ENCODE measurements at regions not wholly inside any gene's neighbourhood (a gene's known extent, or its start where the extent isn't known, plus 50 kb on each side); places are given as distances from the start of the nearest gene placed in this dataset.
A peak's percentile ranks its signal among the peaks of the same experiment; 100 is the strongest.

DNA sequence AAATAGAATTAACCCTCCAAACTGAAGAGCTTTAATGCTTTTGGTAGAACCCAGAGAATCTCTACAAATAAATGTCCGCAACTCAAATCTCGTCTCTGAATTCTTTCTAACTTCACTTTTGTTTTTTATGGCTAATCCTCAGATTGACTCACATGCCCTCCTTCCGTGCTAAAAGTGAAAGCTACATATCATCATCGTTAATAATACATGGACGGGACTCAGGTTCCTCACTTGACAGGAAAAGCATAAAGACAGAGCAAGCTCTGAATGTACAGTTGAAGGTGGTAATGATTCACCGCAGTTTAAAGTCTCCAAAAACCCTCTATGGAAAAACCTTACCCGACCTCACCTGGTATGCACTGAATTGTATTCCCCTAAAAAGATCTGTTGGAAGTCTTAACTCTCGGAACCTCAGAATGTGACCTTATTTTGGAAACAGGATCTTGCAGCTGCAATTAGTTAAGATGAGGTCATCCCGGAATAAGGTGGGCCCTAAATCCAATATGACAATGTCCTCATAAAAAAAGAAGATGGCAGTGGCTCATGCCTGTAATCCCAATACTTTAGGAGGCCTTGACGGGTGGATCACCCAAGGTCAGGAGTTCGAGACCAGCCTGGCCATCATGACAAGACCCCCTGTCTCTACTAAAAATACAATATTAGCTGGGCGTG lies 147.4 kb upstream of the FOXN3 start:
- H3K27me3 ChIP-seq (ENCODE audit: insufficient read depth, low read length, poor library complexity), result no peaks in the 10 kb centered on the region
- no peaks in the 10 kb centered on the region for H3K4me1 ChIP-seq (ENCODE audit: control insufficient read depth, low read depth, low read length)
- no peak overlapping the region for H3K9ac ChIP-seq (ENCODE audit: low read length)
- no peak overlapping the region for H3K23ac ChIP-seq (ENCODE audit: low read length)
- H2AK5ac ChIP-seq (ENCODE audit: low read length), result no peak overlapping the region
- H3K4ac ChIP-seq (ENCODE audit: low read depth, low read length), result no peak overlapping the region
- H3K4me3 ChIP-seq (ENCODE audit: low read length), result no peak overlapping the region
- no peaks in the 10 kb centered on the region for H3K79me2 ChIP-seq (ENCODE audit: control insufficient read depth, insufficient read depth, low read length)
- WGBS (ENCODE audit: extremely low coverage, insufficient coverage, low lambda C conversion rate), result no CpG with 5 or more reads among the region's 12 CpGs
- no peak overlapping the region for H2BK15ac ChIP-seq (replicated peaks; ENCODE audit: low read depth)
- no peak overlapping the region for H4K8ac ChIP-seq (ENCODE audit: low read depth, low read length)
- no peak overlapping the region for H2BK5ac ChIP-seq (ENCODE audit: low read length)
- H3K4me2 ChIP-seq (ENCODE audit: low read length), result no peak overlapping the region
- H3K79me1 ChIP-seq (ENCODE audit: low read length), result peaks cover 3% of the 10 kb centered on the region
- no peak overlapping the region for H3K18ac ChIP-seq (ENCODE audit: low read length)
- H4K5ac ChIP-seq (ENCODE audit: low read length), result no peak overlapping the region
- DNase-seq, result no peak
- H2BK120ac ChIP-seq (ENCODE audit: low read depth, low read length), result no peak overlapping the region
- H3K56ac ChIP-seq (ENCODE audit: low read length), result no peak overlapping the region
- no peaks in the 10 kb centered on the region for H3K36me3 ChIP-seq (ENCODE audit: control insufficient read depth, insufficient read depth, low read length)
- no peak overlapping the region for H3K27ac ChIP-seq (ENCODE audit: low read depth, low read length)

DNA sequence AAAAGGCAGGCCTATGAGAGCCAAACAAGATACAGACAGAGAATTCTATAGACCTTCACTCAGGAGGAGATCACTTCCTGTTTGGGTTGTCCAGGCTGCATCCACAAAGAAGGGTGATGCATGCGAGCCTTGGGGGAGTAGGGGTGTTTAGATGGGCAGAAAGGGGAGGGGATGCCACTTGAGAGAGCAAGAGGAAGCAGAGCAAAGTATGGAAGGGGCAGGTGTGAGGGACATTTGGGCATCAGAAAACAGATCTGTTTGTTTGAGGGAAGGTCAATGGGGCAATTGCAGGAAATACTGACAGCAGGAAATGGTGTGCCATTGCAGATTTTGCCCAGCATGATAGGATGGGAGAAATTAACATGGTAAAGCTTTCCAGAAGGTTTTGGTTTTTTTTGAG lies 146.4 kb upstream of the FOXN3 start:
- H2AK5ac ChIP-seq (ENCODE audit: low read length), result no peak overlapping the region
- peaks cover 3% of the 10 kb centered on the region for H3K79me1 ChIP-seq (ENCODE audit: low read length)
- no peak overlapping the region for H3K4ac ChIP-seq (ENCODE audit: low read depth, low read length)
- no peaks in the 10 kb centered on the region for H3K36me3 ChIP-seq (ENCODE audit: control insufficient read depth, insufficient read depth, low read length)
- no peak overlapping the region for H3K56ac ChIP-seq (ENCODE audit: low read length)
- H3K79me2 ChIP-seq (ENCODE audit: control insufficient read depth, insufficient read depth, low read length), result no peaks in the 10 kb centered on the region
- H3K23ac ChIP-seq (ENCODE audit: low read length), result no peak overlapping the region
- H4K8ac ChIP-seq (ENCODE audit: low read depth, low read length), result no peak overlapping the region
- no peak overlapping the region for H2BK120ac ChIP-seq (ENCODE audit: low read depth, low read length)
- no peak overlapping the region for H2BK15ac ChIP-seq (replicated peaks; ENCODE audit: low read depth)
- DNase-seq, result no peak
- no peak overlapping the region for H3K4me2 ChIP-seq (ENCODE audit: low read length)
- no peak overlapping the region for H3K4me3 ChIP-seq (ENCODE audit: low read length)
- WGBS (ENCODE audit: extremely low coverage, insufficient coverage, low lambda C conversion rate), result no CpG with 5 or more reads among the region's 1 CpG
- H3K4me1 ChIP-seq (ENCODE audit: control insufficient read depth, low read depth, low read length), result no peaks in the 10 kb centered on the region
- no peaks in the 10 kb centered on the region for H3K27me3 ChIP-seq (ENCODE audit: insufficient read depth, low read length, poor library complexity)
- no peak overlapping the region for H3K27ac ChIP-seq (ENCODE audit: low read depth, low read length)
- H4K5ac ChIP-seq (ENCODE audit: low read length), result no peak overlapping the region
- H3K18ac ChIP-seq (ENCODE audit: low read length), result no peak overlapping the region
- no peak overlapping the region for H2BK5ac ChIP-seq (ENCODE audit: low read length)
- H3K9ac ChIP-seq (ENCODE audit: low read length), result no peak overlapping the region

DNA sequence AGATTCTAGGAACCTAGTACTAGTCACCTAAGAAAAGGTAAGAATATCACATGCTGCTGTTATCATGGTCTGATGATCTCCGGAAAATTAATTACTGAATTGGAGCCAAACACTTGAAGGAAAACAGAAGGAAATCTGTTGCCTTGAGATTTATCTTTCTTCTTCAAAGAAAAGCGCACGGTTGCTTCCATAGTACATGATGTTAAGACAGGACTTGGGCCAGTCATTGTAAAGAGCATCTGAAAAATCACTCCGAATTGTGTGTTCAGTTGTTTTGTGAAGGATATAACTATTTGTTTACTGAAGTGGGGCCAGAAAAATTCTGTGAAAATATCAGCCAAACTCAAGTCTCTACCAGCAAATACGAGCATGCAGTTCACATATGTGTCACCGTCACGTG lies 134.9 kb upstream of the FOXN3 start:
- H3K4me2 ChIP-seq (ENCODE audit: low read length), result no peak overlapping the region
- no peak overlapping the region for H3K4ac ChIP-seq (ENCODE audit: low read depth, low read length)
- no peaks in the 10 kb centered on the region for H3K27me3 ChIP-seq (ENCODE audit: insufficient read depth, low read length, poor library complexity)
- H3K9ac ChIP-seq (ENCODE audit: low read length), result no peak overlapping the region
- DNase-seq, result no peak
- H2BK120ac ChIP-seq (ENCODE audit: low read depth, low read length), result no peak overlapping the region
- no peak overlapping the region for H4K8ac ChIP-seq (ENCODE audit: low read depth, low read length)
- H3K27ac ChIP-seq (ENCODE audit: low read depth, low read length), result no peak overlapping the region
- no peak overlapping the region for H3K4me3 ChIP-seq (ENCODE audit: low read length)
- H2BK15ac ChIP-seq (replicated peaks; ENCODE audit: low read depth), result no peak overlapping the region
- H2AK5ac ChIP-seq (ENCODE audit: low read length), result no peak overlapping the region
- H4K5ac ChIP-seq (ENCODE audit: low read length), result no peak overlapping the region
- H2BK5ac ChIP-seq (ENCODE audit: low read length), result no peak overlapping the region
- no peak overlapping the region for H3K23ac ChIP-seq (ENCODE audit: low read length)
- H3K36me3 ChIP-seq (ENCODE audit: control insufficient read depth, insufficient read depth, low read length), result no peaks in the 10 kb centered on the region
- no CpG with 5 or more reads among the region's 7 CpGs for WGBS (ENCODE audit: extremely low coverage, insufficient coverage, low lambda C conversion rate)
- no peak overlapping the region for H3K18ac ChIP-seq (ENCODE audit: low read length)
- H3K56ac ChIP-seq (ENCODE audit: low read length), result no peak overlapping the region
- H3K79me2 ChIP-seq (ENCODE audit: control insufficient read depth, insufficient read depth, low read length), result peaks cover 2% of the 10 kb centered on the region
- H3K4me1 ChIP-seq (ENCODE audit: control insufficient read depth, low read depth, low read length), result peaks cover 5% of the 10 kb centered on the region
- H3K79me1 ChIP-seq (ENCODE audit: low read length), result peaks cover 2% of the 10 kb centered on the region

DNA sequence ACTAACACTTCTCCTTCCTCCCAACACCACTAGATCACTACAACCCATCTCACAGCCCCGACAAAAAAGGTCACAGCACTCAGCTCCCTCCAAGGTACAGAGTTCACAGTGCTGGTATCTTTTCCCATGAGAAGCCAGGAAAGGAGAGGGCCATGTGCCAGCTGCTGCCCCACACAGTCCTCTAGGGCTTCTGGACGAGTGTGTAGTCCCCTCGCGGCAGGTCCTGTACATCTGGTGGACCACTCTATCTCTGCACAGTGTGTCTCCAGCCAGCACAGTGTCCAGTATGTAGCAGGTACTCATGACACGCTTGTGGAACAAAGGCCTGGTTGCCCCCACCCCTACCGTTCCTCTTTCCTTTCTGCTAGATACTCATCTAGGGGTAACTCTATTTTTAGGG lies 134.4 kb upstream of the FOXN3 start:
- no peak overlapping the region for H4K8ac ChIP-seq (ENCODE audit: low read depth, low read length)
- H3K18ac ChIP-seq (ENCODE audit: low read length), result no peak overlapping the region
- H3K79me2 ChIP-seq (ENCODE audit: control insufficient read depth, insufficient read depth, low read length), result peaks cover 2% of the 10 kb centered on the region
- no peak overlapping the region for H2BK5ac ChIP-seq (ENCODE audit: low read length)
- H3K9ac ChIP-seq (ENCODE audit: low read length), result no peak overlapping the region
- H3K23ac ChIP-seq (ENCODE audit: low read length), result peak overlapping the region; percentile 81
- no peaks in the 10 kb centered on the region for H3K36me3 ChIP-seq (ENCODE audit: control insufficient read depth, insufficient read depth, low read length)
- peaks cover 5% of the 10 kb centered on the region for H3K4me1 ChIP-seq (ENCODE audit: control insufficient read depth, low read depth, low read length)
- no peak overlapping the region for H3K56ac ChIP-seq (ENCODE audit: low read length)
- H3K4me2 ChIP-seq (ENCODE audit: low read length), result no peak overlapping the region
- no peak overlapping the region for H4K5ac ChIP-seq (ENCODE audit: low read length)
- 100% methylated on average over 1 of the region's 6 CpGs for WGBS (ENCODE audit: extremely low coverage, insufficient coverage, low lambda C conversion rate)
- no peak overlapping the region for H3K27ac ChIP-seq (ENCODE audit: low read depth, low read length)
- peaks cover 2% of the 10 kb centered on the region for H3K79me1 ChIP-seq (ENCODE audit: low read length)
- H3K27me3 ChIP-seq (ENCODE audit: insufficient read depth, low read length, poor library complexity), result no peaks in the 10 kb centered on the region
- no peak overlapping the region for H2BK120ac ChIP-seq (ENCODE audit: low read depth, low read length)
- DNase-seq, result no peak
- no peak overlapping the region for H2AK5ac ChIP-seq (ENCODE audit: low read length)
- H3K4me3 ChIP-seq (ENCODE audit: low read length), result no peak overlapping the region
- no peak overlapping the region for H2BK15ac ChIP-seq (replicated peaks; ENCODE audit: low read depth)
- H3K4ac ChIP-seq (ENCODE audit: low read depth, low read length), result no peak overlapping the region

DNA sequence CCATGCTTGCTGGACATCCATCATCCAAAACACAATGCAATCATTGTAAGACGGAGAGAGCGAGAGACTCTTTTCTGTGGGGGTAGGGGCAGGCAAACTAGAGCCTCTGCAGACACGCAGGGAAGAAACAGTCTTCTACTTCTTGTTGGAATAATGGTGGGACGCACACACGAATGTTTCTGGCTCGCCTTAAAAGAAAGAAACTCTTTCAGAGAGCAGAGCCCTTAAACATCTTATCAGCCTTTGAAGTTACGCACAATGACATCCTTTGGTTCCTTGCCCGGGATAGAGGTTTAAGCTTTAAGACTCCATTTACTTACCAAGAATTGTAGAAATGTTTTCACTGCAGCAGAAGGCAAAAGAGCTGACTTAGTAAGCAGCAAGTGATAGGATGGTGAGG lies 133.8 kb upstream of the FOXN3 start:
- H3K4ac ChIP-seq (ENCODE audit: low read depth, low read length), result no peak overlapping the region
- H2BK120ac ChIP-seq (ENCODE audit: low read depth, low read length), result no peak overlapping the region
- H3K4me2 ChIP-seq (ENCODE audit: low read length), result no peak overlapping the region
- H4K5ac ChIP-seq (ENCODE audit: low read length), result no peak overlapping the region
- H4K8ac ChIP-seq (ENCODE audit: low read depth, low read length), result no peak overlapping the region
- H3K36me3 ChIP-seq (ENCODE audit: control insufficient read depth, insufficient read depth, low read length), result no peaks in the 10 kb centered on the region
- DNase-seq, result no peak
- H3K79me2 ChIP-seq (ENCODE audit: control insufficient read depth, insufficient read depth, low read length), result peaks cover 2% of the 10 kb centered on the region
- no peak overlapping the region for H2AK5ac ChIP-seq (ENCODE audit: low read length)
- H2BK5ac ChIP-seq (ENCODE audit: low read length), result no peak overlapping the region
- H3K27me3 ChIP-seq (ENCODE audit: insufficient read depth, low read length, poor library complexity), result no peaks in the 10 kb centered on the region
- no peak overlapping the region for H3K9ac ChIP-seq (ENCODE audit: low read length)
- peaks cover 2% of the 10 kb centered on the region for H3K79me1 ChIP-seq (ENCODE audit: low read length)
- peaks cover 5% of the 10 kb centered on the region for H3K4me1 ChIP-seq (ENCODE audit: control insufficient read depth, low read depth, low read length)
- H3K18ac ChIP-seq (ENCODE audit: low read length), result no peak overlapping the region
- no peak overlapping the region for H3K4me3 ChIP-seq (ENCODE audit: low read length)
- H2BK15ac ChIP-seq (replicated peaks; ENCODE audit: low read depth), result no peak overlapping the region
- H3K27ac ChIP-seq (ENCODE audit: low read depth, low read length), result no peak overlapping the region
- no CpG with 5 or more reads among the region's 8 CpGs for WGBS (ENCODE audit: extremely low coverage, insufficient coverage, low lambda C conversion rate)
- H3K23ac ChIP-seq (ENCODE audit: low read length), result no peak overlapping the region
- H3K56ac ChIP-seq (ENCODE audit: low read length), result no peak overlapping the region

All from mesendoderm (in vitro differentiated cells).